H1 (cell line): ENCODE measurements at regions not wholly inside any gene's neighbourhood (a gene's known extent, or its start where the extent isn't known, plus 50 kb on each side); places are given as distances from the start of the nearest gene placed in this dataset.

Source experiments
- SP1 ChIP-seq: IDR thresholded peaks from 2 replicates; pipeline ENCODE4 v1.6.1; 2011; ENCODE audit warnings: low read depth, low read length
- TF ChIP-seq, protein P1 (sequence below): IDR thresholded peaks from 2 replicates; pipeline ENCODE4 v1.6.1; 2011; ENCODE audit warnings: low read length, improper control_type of control experiment

DNA sequence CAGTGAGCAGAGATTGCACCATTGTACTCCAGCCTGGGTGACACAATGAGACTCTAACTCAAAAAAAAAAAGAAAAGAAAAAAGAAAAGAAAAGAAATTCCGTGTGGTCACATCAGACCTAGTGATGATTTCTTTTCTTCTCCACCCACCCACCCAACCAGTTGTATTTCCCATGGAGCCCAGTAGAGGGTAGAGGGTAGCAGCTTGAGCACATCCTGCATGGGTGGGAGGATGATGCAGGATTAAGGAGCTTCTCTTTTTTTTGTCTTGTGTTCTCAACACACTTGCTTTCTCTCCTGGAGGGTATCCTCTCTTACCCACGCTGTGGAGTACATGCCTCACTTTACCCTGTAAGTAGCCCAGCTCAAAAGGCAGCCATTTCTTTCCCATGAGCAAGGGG is 118.6 kb upstream of the CARD11 start:
- TF ChIP-seq SP1, result no peak
- TF ChIP-seq, protein P1, sequence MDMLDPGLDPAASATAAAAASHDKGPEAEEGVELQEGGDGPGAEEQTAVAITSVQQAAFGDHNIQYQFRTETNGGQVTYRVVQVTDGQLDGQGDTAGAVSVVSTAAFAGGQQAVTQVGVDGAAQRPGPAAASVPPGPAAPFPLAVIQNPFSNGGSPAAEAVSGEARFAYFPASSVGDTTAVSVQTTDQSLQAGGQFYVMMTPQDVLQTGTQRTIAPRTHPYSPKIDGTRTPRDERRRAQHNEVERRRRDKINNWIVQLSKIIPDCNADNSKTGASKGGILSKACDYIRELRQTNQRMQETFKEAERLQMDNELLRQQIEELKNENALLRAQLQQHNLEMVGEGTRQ, result no peak
